Adrenal gland (tissue), 5 donors: ENCODE measurements at regions not wholly inside any gene's neighbourhood (a gene's known extent, or its start where the extent isn't known, plus 50 kb on each side); places are given as distances from the start of the nearest gene placed in this dataset.

Source experiments
- CTCF ChIP-seq, 6 experiments: fragments of 450-650 bp in 4 of 6; fragments of 200-600 bp in 2 of 6; sonication (generic) in 1 of 6; IDR thresholded peaks; 1 replicate in 5 of 6; 2 replicates in 1 of 6; pipeline versions ENCODE4 v1.5.1 to v1.8.0; 2016 to 2021; ENCODE audit warnings: antibody characterized with exemption in 6 of 6, mild to moderate bottlenecking in 2 of 6, moderate library complexity in 1 of 6
- POLR2A ChIP-seq, 2 donors: fragments of 450-650 bp; IDR thresholded peaks; one replicate each; pipeline ENCODE4 v1.6.1; 2017; ENCODE audit warnings: antibody characterized with exemption in 2 of 2, mild to moderate bottlenecking in 2 of 2, moderate library complexity in 1 of 2
- donor health status: DM: no; HTN: no; CAD: no.

- TF ChIP-seq CTCF (IDR thresholded peaks at IDR 0.05) (no peak), POLR2A (IDR thresholded peaks at IDR 0.05) (no peak)
Measured at GRCh38 chr13:90796474-90796873, 551.0 kb upstream of the MIR17HG start.
